ENCODE measurements at regions not wholly inside any gene's neighbourhood (a gene's known extent, or its start where the extent isn't known, plus 50 kb on each side); places are given as distances from the start of the nearest gene placed in this dataset.
A peak's percentile ranks its signal among the peaks of the same experiment; 100 is the strongest.
"Not testable (repeated sequence)": the region's sequence is repeated elsewhere in the genome, so short reads cannot be mapped to it uniquely, and the experiment has no call there.

- DNase-seq, result no peak
Measured at GRCh38 chr5:148880197-148880596, 53.8 kb downstream of the ADRB2 start.

- no peak for DNase-seq
Measured at GRCh38 chr5:148880696-148881095, 54.3 kb downstream of the ADRB2 start.

- no peak for DNase-seq
Measured at GRCh38 chr5:148882332-148882731, 55.9 kb downstream of the ADRB2 start.

GRCh38 chr5:148884339-148885020, 58.1 kb downstream of the ADRB2 start:
- DNase-seq, result no peak

GRCh38 chr5:148887123-148887881, 60.9 kb downstream of the ADRB2 start:
- DNase-seq, result no peak

- not testable (repeated sequence) for DNase-seq
Measured at GRCh38 chr5:148889936-148890335, 63.5 kb downstream of the ADRB2 start.

- DNase-seq, result not testable (repeated sequence)
Measured at GRCh38 chr5:148895441-148895840, 69.0 kb downstream of the ADRB2 start.

- no peak for DNase-seq
Measured at GRCh38 chr5:148897842-148898241, 71.4 kb downstream of the ADRB2 start.

GRCh38 chr5:148898413-148899075, 72.1 kb downstream of the ADRB2 start:
- no peak for DNase-seq

DNA sequence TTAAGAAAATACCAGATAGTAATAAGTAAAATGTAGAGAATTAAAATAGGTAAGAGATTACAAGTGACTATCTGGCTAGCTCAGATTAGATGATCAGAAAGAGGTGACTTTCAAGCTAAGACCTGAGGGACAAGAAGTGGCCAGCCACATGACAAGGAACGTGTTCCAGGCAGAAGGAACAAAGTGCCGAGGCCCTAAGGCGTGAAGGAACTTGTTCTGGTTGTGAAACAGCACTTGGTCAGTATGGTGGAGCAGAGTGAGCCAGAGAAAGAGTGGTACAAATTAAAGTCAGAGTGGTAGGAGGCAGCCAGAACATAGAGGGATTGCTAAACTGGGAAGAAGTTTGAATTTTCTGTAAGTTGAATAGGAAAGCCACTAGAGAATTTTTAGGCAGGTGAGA, 73.6 kb downstream of the ADRB2 start:
- DNase-seq, result no peak

- DNase-seq, result no peak
Measured at GRCh38 chr5:148902478-148902877, 76.1 kb downstream of the ADRB2 start.

GRCh38 chr5:148903587-148903986, 77.2 kb downstream of the ADRB2 start:
- DNase-seq, result no peak

- no peak for DNase-seq
Measured at GRCh38 chr5:148904440-148904839, 78.0 kb downstream of the ADRB2 start.

GRCh38 chr5:148905541-148905940, 79.1 kb downstream of the ADRB2 start:
- DNase-seq, result no peak

GRCh38 chr5:148906968-148907367, 80.6 kb downstream of the ADRB2 start:
- no peak for DNase-seq

GRCh38 chr5:148909040-148909439, 82.6 kb downstream of the ADRB2 start:
- no peak for DNase-seq

GRCh38 chr5:148909766-148910165, 83.4 kb downstream of the ADRB2 start:
- peak; percentile 55 for DNase-seq

- no peak for DNase-seq
Measured at GRCh38 chr5:148910216-148910615, 83.8 kb downstream of the ADRB2 start.

DNA sequence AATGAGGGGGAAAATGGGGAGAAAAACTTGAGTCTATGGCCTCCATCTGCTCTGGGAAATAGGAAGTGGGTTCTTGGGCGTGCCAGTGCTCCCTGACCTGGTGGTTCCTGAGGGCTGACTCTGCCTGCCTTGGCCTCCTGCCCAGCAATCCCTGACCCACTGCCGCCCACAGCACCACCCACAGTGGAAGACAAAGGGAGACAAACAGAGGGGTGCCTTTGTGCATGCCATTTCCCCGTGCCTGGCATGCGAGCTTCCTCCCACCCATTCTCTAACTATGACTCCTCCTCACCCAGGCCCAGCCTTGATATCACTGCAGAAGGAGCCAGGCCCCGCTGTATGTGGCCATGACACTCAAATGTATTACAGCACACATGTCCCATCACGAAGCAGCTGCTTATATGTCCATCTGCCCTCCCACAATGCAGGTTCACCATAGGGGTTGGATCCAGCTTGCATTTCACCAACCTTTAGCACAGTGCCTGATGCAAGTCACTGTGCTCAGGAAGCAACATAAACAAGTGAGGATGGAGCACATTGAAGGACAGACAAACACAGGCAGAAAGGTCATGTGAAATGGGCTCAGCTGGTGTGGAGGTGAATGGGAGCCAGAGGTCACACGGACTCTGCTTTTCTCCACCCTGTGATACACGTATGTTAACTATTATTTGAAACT, 84.4 kb downstream of the ADRB2 start:
- peak; percentile 96 for DNase-seq

GRCh38 chr5:148911386-148911785, 85.0 kb downstream of the ADRB2 start:
- DNase-seq, result no peak

DNA sequence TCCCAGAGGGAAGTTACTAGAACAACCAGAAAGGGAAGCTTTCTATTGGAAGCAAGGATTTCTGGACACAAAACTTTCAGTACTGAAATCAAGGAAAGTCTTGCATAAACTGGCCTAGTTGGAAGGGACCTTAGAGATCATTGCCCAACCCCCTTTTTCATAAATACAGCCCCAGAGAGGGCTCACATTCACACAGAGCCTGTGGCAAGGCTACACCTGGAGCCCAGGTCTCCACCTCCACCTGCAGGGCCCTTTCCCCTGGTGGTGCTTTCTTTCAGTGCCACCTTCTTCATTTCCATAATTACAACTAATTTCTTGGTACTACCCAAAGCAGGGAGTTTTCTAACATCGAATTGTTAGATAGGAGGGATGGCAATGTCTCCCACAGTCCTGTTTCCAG, 85.7 kb downstream of the ADRB2 start:
- DNase-seq, result no peak

GRCh38 chr5:148912714-148913398, 86.4 kb downstream of the ADRB2 start:
- DNase-seq, result peak; percentile 99

DNA sequence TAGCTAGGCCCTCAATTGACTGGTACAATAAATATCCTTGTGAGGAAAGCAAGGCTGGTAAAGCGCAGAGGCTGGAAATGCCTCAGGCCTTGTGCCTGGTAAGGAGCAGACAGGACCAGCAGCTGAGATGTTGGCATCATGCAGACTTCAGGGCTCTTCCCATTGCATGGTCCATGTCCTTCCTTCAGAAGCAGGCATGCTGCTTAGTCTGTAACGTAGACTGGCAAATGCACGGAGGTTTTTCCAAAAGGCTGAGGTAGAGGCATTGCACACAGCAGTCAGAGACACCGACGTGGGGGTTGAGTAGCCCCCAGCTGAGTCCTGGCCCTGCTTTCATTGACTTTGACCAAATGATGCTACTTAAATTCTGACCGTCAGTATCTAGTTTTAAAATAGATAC, 87.1 kb downstream of the ADRB2 start:
- no peak for DNase-seq
